Mesendoderm (in vitro differentiated cells): ENCODE measurements at regions not wholly inside any gene's neighbourhood (a gene's known extent, or its start where the extent isn't known, plus 50 kb on each side); places are given as distances from the start of the nearest gene placed in this dataset.

Experiments used
- DNase-seq: peaks from one replicate; pipeline ENCODE4 v3.0.0; 2013
- H2AK5ac ChIP-seq: 2 replicates; pipeline ENCODE4 v1.6.1; 2013; ENCODE audit warnings: low read length, inconsistent platforms
- H2BK120ac ChIP-seq: 2 replicates; pipeline ENCODE4 v1.6.1; 2013; ENCODE audit warnings: low read depth, mild to moderate bottlenecking, low read length, moderate library complexity, mixed read lengths
- H2BK15ac ChIP-seq: replicated peaks from 2 replicates; pipeline ENCODE4 v1.6.1; 2013; ENCODE audit warnings: low read depth, mild to moderate bottlenecking, moderate library complexity
- H2BK5ac ChIP-seq: 2 replicates; pipeline ENCODE4 v1.6.1; 2013; ENCODE audit warnings: low read length, inconsistent platforms
- H3K18ac ChIP-seq: 2 replicates; pipeline ENCODE4 v1.6.1; 2013; ENCODE audit warnings: mild to moderate bottlenecking, low read length, mixed read lengths
- H3K23ac ChIP-seq: one replicate; pipeline ENCODE4 v1.6.1; 2013; ENCODE audit warnings: low read length
- H3K27ac ChIP-seq: 2 replicates; pipeline ENCODE4 v1.5.1; 2013; ENCODE audit warnings: low read depth, mild to moderate bottlenecking, inconsistent platforms, low read length, moderate library complexity
- H3K27me3 ChIP-seq: 2 replicates; pipeline ENCODE4 v1.6.1; 2013; ENCODE audit warnings: low read length, control low read depth, mild to moderate bottlenecking, inconsistent platforms; ENCODE audit not compliant: insufficient read depth, poor library complexity
- H3K36me3 ChIP-seq: 2 replicates; pipeline ENCODE4 v1.6.1; 2013; ENCODE audit warnings: low read length, inconsistent platforms; ENCODE audit not compliant: control insufficient read depth, insufficient read depth
- H3K4ac ChIP-seq: one replicate; pipeline ENCODE4 v1.6.1; 2013; ENCODE audit warnings: low read depth, mild to moderate bottlenecking, low read length, moderate library complexity
- H3K4me1 ChIP-seq: 2 replicates; pipeline ENCODE4 v1.6.1; 2013; ENCODE audit warnings: low read depth, low read length, inconsistent platforms; ENCODE audit not compliant: control insufficient read depth
- H3K4me2 ChIP-seq: 2 replicates; pipeline ENCODE4 v1.6.1; 2013; ENCODE audit warnings: low read length
- H3K4me3 ChIP-seq: 2 replicates; pipeline ENCODE4 v1.5.1; 2013; ENCODE audit warnings: mild to moderate bottlenecking, low read length
- H3K56ac ChIP-seq: one replicate; pipeline ENCODE4 v1.6.1; 2013; ENCODE audit warnings: low read length
- H3K79me1 ChIP-seq: 2 replicates; pipeline ENCODE4 v1.6.1; 2013; ENCODE audit warnings: low read length, inconsistent platforms
- H3K79me2 ChIP-seq: 2 replicates; pipeline ENCODE4 v1.6.1; 2013; ENCODE audit warnings: mild to moderate bottlenecking, low read length; ENCODE audit not compliant: control insufficient read depth, insufficient read depth
- H3K9ac ChIP-seq: 2 replicates; pipeline ENCODE4 v1.6.1; 2013; ENCODE audit warnings: low read length, inconsistent platforms
- H4K5ac ChIP-seq: one replicate; pipeline ENCODE4 v1.6.1; 2013; ENCODE audit warnings: low read length
- H4K8ac ChIP-seq: one replicate; pipeline ENCODE4 v1.6.1; 2013; ENCODE audit warnings: low read depth, mild to moderate bottlenecking, control low read depth, low read length, moderate library complexity
- WGBS: extraction: QIAGEN DNeasy Blood & Tissue Kit; methylation state at CpG from one replicate; pipeline ENCODE4 v1.1.7; 2013; ENCODE audit warnings: low lambda C conversion rate, missing lambda C conversion rate; ENCODE audit not compliant: insufficient coverage; ENCODE audit errors: extremely low coverage; 5-methylcytosine and 5-hydroxymethylcytosine counted together

GRCh38 chr9:18052060-18052459 lies 421.9 kb upstream of the ADAMTSL1 start:
- H3K23ac ChIP-seq, result no peak overlapping the region
- no peak overlapping the region for H3K27ac ChIP-seq
- H3K79me1 ChIP-seq, result no peaks in the 10 kb centered on the region
- no peak overlapping the region for H3K18ac ChIP-seq
- no peak overlapping the region for H4K8ac ChIP-seq
- H3K4me2 ChIP-seq, result no peak overlapping the region
- H3K56ac ChIP-seq, result no peak overlapping the region
- H2BK5ac ChIP-seq, result no peak overlapping the region
- H4K5ac ChIP-seq, result no peak overlapping the region
- H3K4me3 ChIP-seq, result no peak overlapping the region
- H3K4me1 ChIP-seq, result no peaks in the 10 kb centered on the region
- peak; percentile 43 for DNase-seq
- H3K4ac ChIP-seq, result no peak overlapping the region
- H3K9ac ChIP-seq, result no peak overlapping the region
- H3K36me3 ChIP-seq, result no peaks in the 10 kb centered on the region
- no peaks in the 10 kb centered on the region for H3K27me3 ChIP-seq
- no peak overlapping the region for H2BK120ac ChIP-seq
- no peak overlapping the region for H2BK15ac ChIP-seq
- H3K79me2 ChIP-seq, result no peaks in the 10 kb centered on the region
- H2AK5ac ChIP-seq, result no peak overlapping the region

- no peak overlapping the region for H2BK120ac ChIP-seq
- H3K4me3 ChIP-seq, result no peak overlapping the region
- H3K79me1 ChIP-seq, result no peaks in the 10 kb centered on the region
- WGBS, result no CpG with 5 or more reads among the region's 8 CpGs
- no peaks in the 10 kb centered on the region for H3K4me1 ChIP-seq
- no peak for DNase-seq
- H2BK15ac ChIP-seq, result no peak overlapping the region
- no peak overlapping the region for H3K18ac ChIP-seq
- H4K8ac ChIP-seq, result no peak overlapping the region
- H3K36me3 ChIP-seq, result no peaks in the 10 kb centered on the region
- no peak overlapping the region for H3K9ac ChIP-seq
- H2BK5ac ChIP-seq, result no peak overlapping the region
- H3K27me3 ChIP-seq, result no peaks in the 10 kb centered on the region
- no peak overlapping the region for H3K4me2 ChIP-seq
- H3K4ac ChIP-seq, result no peak overlapping the region
- no peak overlapping the region for H2AK5ac ChIP-seq
- H4K5ac ChIP-seq, result no peak overlapping the region
- no peaks in the 10 kb centered on the region for H3K79me2 ChIP-seq
- no peak overlapping the region for H3K23ac ChIP-seq
- no peak overlapping the region for H3K56ac ChIP-seq
- H3K27ac ChIP-seq, result no peak overlapping the region
Observed at GRCh38 chr9:18056269-18056992, 417.5 kb upstream of the ADAMTSL1 start.

GRCh38 chr9:18056993-18057369 lies 417.0 kb upstream of the ADAMTSL1 start:
- Histone ChIP-seq H3K4me3 (no peak overlapping the region), H3K27me3 (no peaks in the 10 kb centered on the region), H3K4ac (no peak overlapping the region), H3K79me1 (no peaks in the 10 kb centered on the region), H3K36me3 (no peaks in the 10 kb centered on the region), H2BK120ac (no peak overlapping the region), H3K18ac (no peak overlapping the region), H3K9ac (no peak overlapping the region), H3K56ac (no peak overlapping the region), H3K4me2 (no peak overlapping the region), H4K8ac (no peak overlapping the region), H2BK5ac (no peak overlapping the region), H3K79me2 (no peaks in the 10 kb centered on the region), H3K23ac (no peak overlapping the region), H3K4me1 (no peaks in the 10 kb centered on the region), H4K5ac (no peak overlapping the region), H2AK5ac (no peak overlapping the region), H3K27ac (no peak overlapping the region), H2BK15ac (no peak overlapping the region)
- WGBS, result no CpG with 5 or more reads among the region's 4 CpGs
- no peak for DNase-seq

GRCh38 chr9:18058564-18059442 lies 415.1 kb upstream of the ADAMTSL1 start:
- H3K36me3 ChIP-seq, result no peaks in the 10 kb centered on the region
- no peaks in the 10 kb centered on the region for H3K4me1 ChIP-seq
- H2BK5ac ChIP-seq, result no peak overlapping the region
- no peak overlapping the region for H3K4ac ChIP-seq
- H3K27ac ChIP-seq, result no peak overlapping the region
- no peak overlapping the region for H3K23ac ChIP-seq
- no peak for DNase-seq
- H3K9ac ChIP-seq, result no peak overlapping the region
- H3K4me2 ChIP-seq, result no peak overlapping the region
- H3K27me3 ChIP-seq, result no peaks in the 10 kb centered on the region
- H2AK5ac ChIP-seq, result no peak overlapping the region
- no peak overlapping the region for H2BK120ac ChIP-seq
- H3K79me1 ChIP-seq, result no peaks in the 10 kb centered on the region
- no peak overlapping the region for H3K18ac ChIP-seq
- H4K5ac ChIP-seq, result no peak overlapping the region
- H3K56ac ChIP-seq, result no peak overlapping the region
- H3K79me2 ChIP-seq, result no peaks in the 10 kb centered on the region
- no peak overlapping the region for H3K4me3 ChIP-seq
- no peak overlapping the region for H2BK15ac ChIP-seq
- 100% methylated on average over 1 of the region's 3 CpGs for WGBS
- no peak overlapping the region for H4K8ac ChIP-seq

GRCh38 chr9:18059447-18059846 lies 414.5 kb upstream of the ADAMTSL1 start:
- Histone ChIP-seq H3K9ac (no peak overlapping the region), H3K27me3 (no peaks in the 10 kb centered on the region), H3K27ac (no peak overlapping the region), H3K4me3 (no peak overlapping the region), H3K36me3 (no peaks in the 10 kb centered on the region), H3K79me1 (no peaks in the 10 kb centered on the region), H2BK15ac (no peak overlapping the region), H3K79me2 (no peaks in the 10 kb centered on the region), H3K56ac (no peak overlapping the region), H2BK120ac (no peak overlapping the region), H3K4me2 (no peak overlapping the region), H2AK5ac (no peak overlapping the region), H4K5ac (no peak overlapping the region), H4K8ac (no peak overlapping the region), H3K4me1 (no peaks in the 10 kb centered on the region), H2BK5ac (no peak overlapping the region), H3K18ac (no peak overlapping the region), H3K23ac (no peak overlapping the region), H3K4ac (no peak overlapping the region)
- no CpG with 5 or more reads among the region's 1 CpG for WGBS
- no peak for DNase-seq
